H9 (cell line): ENCODE measurements at regions not wholly inside any gene's neighbourhood (a gene's known extent, or its start where the extent isn't known, plus 50 kb on each side); places are given as distances from the start of the nearest gene placed in this dataset.

Experiments
- DNase-seq: peaks from one replicate; pipeline ENCODE4 v3.0.0-alpha.2; 2017
- H2AFZ ChIP-seq: one replicate; pipeline ENCODE4 v1.6.1; 2013; ENCODE audit warnings: mild to moderate bottlenecking, low read length, control low read depth, moderate library complexity
- H2AK5ac ChIP-seq: 2 replicates; pipeline ENCODE4 v1.6.1; 2013; ENCODE audit warnings: low read length, control low read depth, mixed read lengths; ENCODE audit not compliant: insufficient read length
- H2BK120ac ChIP-seq: one replicate; pipeline ENCODE4 v1.6.1; 2013; ENCODE audit warnings: low read depth, mild to moderate bottlenecking, low read length, control low read depth, inconsistent platforms; ENCODE audit not compliant: poor library complexity, severe bottlenecking
- H2BK12ac ChIP-seq: 2 replicates; pipeline ENCODE4 v1.6.1; 2013; ENCODE audit warnings: low read length, control low read depth, mixed read lengths, low read depth; ENCODE audit not compliant: insufficient read length
- H2BK15ac ChIP-seq: 2 replicates; pipeline ENCODE4 v1.6.1; 2013; ENCODE audit warnings: low read depth, low read length, control low read depth
- H2BK20ac ChIP-seq: one replicate; pipeline ENCODE4 v1.6.1; 2013; ENCODE audit warnings: low read depth, mild to moderate bottlenecking, low read length, control low read depth, inconsistent platforms; ENCODE audit not compliant: poor library complexity, severe bottlenecking
- H2BK5ac ChIP-seq: 2 replicates; pipeline ENCODE4 v1.6.1; 2013; ENCODE audit warnings: low read length, control low read depth, mixed read lengths; ENCODE audit not compliant: insufficient read length
- H3K14ac ChIP-seq: 2 replicates; pipeline ENCODE4 v1.6.1; 2013; ENCODE audit warnings: low read length, control low read depth; ENCODE audit not compliant: insufficient read depth
- H3K18ac ChIP-seq: 2 replicates; pipeline ENCODE4 v1.6.1; 2013; ENCODE audit warnings: low read depth, mild to moderate bottlenecking, mixed read lengths, low read length, control low read depth; ENCODE audit not compliant: insufficient read length
- H3K23ac ChIP-seq: 2 replicates; pipeline ENCODE4 v1.6.1; 2013; ENCODE audit warnings: low read length, control low read depth, mixed read lengths, low read depth; ENCODE audit not compliant: insufficient read length
- H3K23me2 ChIP-seq: 2 replicates; pipeline ENCODE4 v1.6.1; 2013; ENCODE audit warnings: low read depth, mild to moderate bottlenecking, mixed read lengths, low read length, control low read depth; ENCODE audit not compliant: insufficient read length, poor library complexity, severe bottlenecking
- H3K27ac ChIP-seq: 2 replicates; pipeline ENCODE4 v1.5.1; 2013; ENCODE audit warnings: low read length, control low read depth, mixed read lengths, low read depth; ENCODE audit not compliant: insufficient read length
- H3K27me3 ChIP-seq: 2 replicates; pipeline ENCODE4 v1.6.1; 2013; ENCODE audit warnings: low read length, control low read depth, inconsistent platforms; ENCODE audit not compliant: insufficient read depth
- H3K4ac ChIP-seq: 2 replicates; pipeline ENCODE4 v1.6.1; 2013; ENCODE audit warnings: low read depth, mild to moderate bottlenecking, control low read depth, inconsistent platforms, low read length, moderate library complexity
- H3K4me1 ChIP-seq: 2 replicates; pipeline ENCODE4 v1.6.1; 2013; ENCODE audit warnings: low read length, control low read depth, inconsistent platforms; ENCODE audit not compliant: insufficient read depth
- H3K4me2 ChIP-seq: 2 replicates; pipeline ENCODE4 v1.6.1; 2013; ENCODE audit warnings: low read length, control low read depth, mixed read lengths; ENCODE audit not compliant: insufficient read length, insufficient read depth
- H3K56ac ChIP-seq: 2 replicates; pipeline ENCODE4 v1.6.1; 2013; ENCODE audit warnings: low read depth, mild to moderate bottlenecking, mixed read lengths, low read length, control low read depth; ENCODE audit not compliant: insufficient read length
- H3K79me1 ChIP-seq: 2 replicates; pipeline ENCODE4 v1.6.1; 2013; ENCODE audit warnings: low read depth, mild to moderate bottlenecking, moderate library complexity, low read length, control low read depth, inconsistent platforms; ENCODE audit not compliant: insufficient read depth, poor library complexity, severe bottlenecking
- H3K79me2 ChIP-seq: 2 replicates; pipeline ENCODE4 v1.6.1; 2013; ENCODE audit warnings: low read length, control low read depth, inconsistent platforms; ENCODE audit not compliant: insufficient read depth
- H3K9ac ChIP-seq: 2 replicates; pipeline ENCODE4 v1.6.1; 2013; ENCODE audit warnings: low read length, control low read depth, mixed read lengths; ENCODE audit not compliant: insufficient read length; ENCODE audit errors: extremely low read depth
- H3K9me3 ChIP-seq: one replicate; pipeline ENCODE4 v1.6.1; 2013; ENCODE audit warnings: low read depth, low read length, inconsistent platforms; ENCODE audit not compliant: control insufficient read depth
- H3T11ph ChIP-seq: one replicate; pipeline ENCODE4 v1.6.1; 2013; ENCODE audit warnings: mild to moderate bottlenecking, low read length, control low read depth, inconsistent platforms
- H4K20me1 ChIP-seq: one replicate; pipeline ENCODE4 v1.6.1; 2013; ENCODE audit not compliant: control insufficient read depth, insufficient read length, insufficient read depth
- H4K5ac ChIP-seq: 2 replicates; pipeline ENCODE4 v1.6.1; 2013; ENCODE audit warnings: low read depth, mild to moderate bottlenecking, mixed read lengths, low read length, control low read depth; ENCODE audit not compliant: insufficient read length
- H4K8ac ChIP-seq: replicated peaks from 2 replicates; pipeline ENCODE4 v1.6.1; 2013; ENCODE audit warnings: low read length, control low read depth, mixed read lengths, low read depth; ENCODE audit not compliant: insufficient read length
- H4K91ac ChIP-seq: 2 replicates; pipeline ENCODE4 v1.6.1; 2013; ENCODE audit warnings: low read depth, mild to moderate bottlenecking, moderate library complexity, mixed read lengths, low read length, control low read depth; ENCODE audit not compliant: insufficient read length
- H3K27ac Mint-ChIP-seq, 3 experiments: 2 replicates in 2 of 3; 3 replicates in 1 of 3; pipeline ENCODE4 v1.8.0; 2020 to 2021; ENCODE audit warnings: mixed read lengths in 3 of 3, mild to moderate bottlenecking in 1 of 3, moderate library complexity in 1 of 3
- H3K27me3 Mint-ChIP-seq: 2 replicates; pipeline ENCODE4 v1.8.0; 2021; ENCODE audit warnings: low read depth, mild to moderate bottlenecking, moderate library complexity, mixed read lengths
- H3K36me3 Mint-ChIP-seq, 3 experiments: 2 replicates in 2 of 3; 3 replicates in 1 of 3; pipeline ENCODE4 v1.8.0; 2020 to 2021; ENCODE audit warnings: low read depth in 3 of 3, mixed read lengths in 3 of 3; ENCODE audit not compliant: insufficient read depth in 1 of 3
- H3K4me1 Mint-ChIP-seq, 2 experiments: 2 replicates each; pipeline ENCODE4 v1.8.0; 2020; ENCODE audit warnings: mixed read lengths in 2 of 2
- H3K4me3 Mint-ChIP-seq, 2 experiments: 2 replicates in 1 of 2; 3 replicates in 1 of 2; pipeline ENCODE4 v1.8.0; 2020 to 2021; ENCODE audit warnings: mild to moderate bottlenecking in 2 of 2, mixed read lengths in 2 of 2, moderate library complexity in 1 of 2
- H3K9me3 Mint-ChIP-seq, 2 experiments: 2 replicates in 1 of 2; 3 replicates in 1 of 2; pipeline ENCODE4 v1.8.0; 2020; ENCODE audit warnings: mild to moderate bottlenecking in 2 of 2, mixed read lengths in 2 of 2, moderate library complexity in 1 of 2
- WGBS: extraction: QIAGEN DNeasy Blood & Tissue Kit; methylation state at CpG from one replicate; pipeline ENCODE4 v1.1.7; 2013; ENCODE audit warnings: missing lambda C conversion rate, low lambda C conversion rate, mixed read lengths; ENCODE audit not compliant: insufficient read length; ENCODE audit errors: extremely low coverage; 5-methylcytosine and 5-hydroxymethylcytosine counted together
- TF ChIP-seq, protein P1 (sequence below): fragments of 200-600 bp; sonication (generic); conservative IDR thresholded peaks from 3 replicates; pipeline ENCODE4 v1.8.0; 2021; ENCODE audit warnings: antibody characterized with exemption, mild to moderate bottlenecking

DNA sequence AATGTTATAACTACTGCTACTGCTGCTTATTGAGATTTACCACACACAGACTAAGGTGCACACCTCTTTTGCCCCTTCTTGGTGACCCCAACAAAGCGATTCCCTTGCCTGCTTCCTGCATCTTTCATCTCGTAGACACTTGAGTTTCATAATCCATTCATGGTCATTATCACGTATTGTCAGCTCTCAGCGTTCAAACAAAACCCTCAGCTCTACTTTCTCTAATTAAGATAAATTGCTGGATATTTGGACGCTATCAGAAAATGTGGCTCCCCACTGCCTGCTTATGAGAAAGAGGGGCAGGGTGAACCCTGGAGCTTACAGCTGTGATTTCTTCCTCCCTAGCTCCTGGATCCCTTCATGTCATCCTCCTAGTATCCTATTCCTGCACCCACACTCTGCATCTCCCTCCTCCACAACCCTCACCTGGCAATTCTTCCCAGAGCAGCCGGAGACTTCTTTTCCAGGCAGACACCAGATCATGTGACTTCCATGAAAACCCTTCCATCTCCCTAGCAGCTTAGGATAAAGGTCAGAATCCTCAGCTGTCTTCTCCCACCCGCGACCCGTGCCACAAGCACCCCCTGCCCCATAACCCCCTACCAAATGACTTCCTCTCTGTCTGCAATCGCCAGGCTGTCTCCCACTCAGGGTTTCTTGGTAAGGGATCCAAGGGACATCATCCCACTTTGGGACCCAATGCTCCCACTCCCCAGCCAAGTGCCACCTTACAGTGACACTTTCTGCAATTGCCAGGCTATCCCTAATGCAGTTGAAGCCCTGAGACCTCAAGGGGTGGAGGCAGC lies 146.5 kb downstream of the NSG2 start:
- Histone ChIP-seq H4K91ac (no peak overlapping the region), H3K9me3 (no peaks in the 10 kb centered on the region), H3K56ac (no peak overlapping the region), H3K27ac (no peak overlapping the region), H3K4me1 (peaks cover 2% of the 10 kb centered on the region; the same call in 1 of the 2 replicates), H3K4ac (no peak overlapping the region), H3K79me2 (no peaks in the 10 kb centered on the region), H4K20me1 (no peaks in the 10 kb centered on the region), H3K4me2 (no peak overlapping the region), H3K14ac (no peak overlapping the region), H2BK5ac (no peak overlapping the region), H3T11ph (no peak overlapping the region), H3K9ac (no peak overlapping the region), H2BK12ac (no peak overlapping the region), H3K23ac (no peak overlapping the region), H4K8ac (no peak overlapping the region), H3K27me3 (no peaks in the 10 kb centered on the region), H4K5ac (no peak overlapping the region), H2BK20ac (no peak overlapping the region), H2AK5ac (no peak overlapping the region), H2BK120ac (no peak overlapping the region), H3K18ac (no peak overlapping the region), H3K79me1 (no peaks in the 10 kb centered on the region), H2AFZ (no peak overlapping the region), H2BK15ac (no peak overlapping the region), H3K23me2 (no peaks in the 10 kb centered on the region)
- no peak for DNase-seq
- no CpG with 5 or more reads among the region's 10 CpGs for WGBS
- TF ChIP-seq, protein P1, sequence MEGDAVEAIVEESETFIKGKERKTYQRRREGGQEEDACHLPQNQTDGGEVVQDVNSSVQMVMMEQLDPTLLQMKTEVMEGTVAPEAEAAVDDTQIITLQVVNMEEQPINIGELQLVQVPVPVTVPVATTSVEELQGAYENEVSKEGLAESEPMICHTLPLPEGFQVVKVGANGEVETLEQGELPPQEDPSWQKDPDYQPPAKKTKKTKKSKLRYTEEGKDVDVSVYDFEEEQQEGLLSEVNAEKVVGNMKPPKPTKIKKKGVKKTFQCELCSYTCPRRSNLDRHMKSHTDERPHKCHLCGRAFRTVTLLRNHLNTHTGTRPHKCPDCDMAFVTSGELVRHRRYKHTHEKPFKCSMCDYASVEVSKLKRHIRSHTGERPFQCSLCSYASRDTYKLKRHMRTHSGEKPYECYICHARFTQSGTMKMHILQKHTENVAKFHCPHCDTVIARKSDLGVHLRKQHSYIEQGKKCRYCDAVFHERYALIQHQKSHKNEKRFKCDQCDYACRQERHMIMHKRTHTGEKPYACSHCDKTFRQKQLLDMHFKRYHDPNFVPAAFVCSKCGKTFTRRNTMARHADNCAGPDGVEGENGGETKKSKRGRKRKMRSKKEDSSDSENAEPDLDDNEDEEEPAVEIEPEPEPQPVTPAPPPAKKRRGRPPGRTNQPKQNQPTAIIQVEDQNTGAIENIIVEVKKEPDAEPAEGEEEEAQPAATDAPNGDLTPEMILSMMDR: no peak
- no peak overlapping the region for H3K27ac Mint-ChIP-seq
- H3K27me3 Mint-ChIP-seq: peaks cover 4% of the 10 kb centered on the region
- no peaks in the 10 kb centered on the region for H3K36me3 Mint-ChIP-seq
- no peak overlapping the region for H3K4me3 Mint-ChIP-seq
- H3K4me1 Mint-ChIP-seq: peaks cover 7 to 8% of the 10 kb centered on the region in 2 experiments; a peak in 3 of 4 replicates
- H3K9me3 Mint-ChIP-seq: no peaks in the 10 kb centered on the region
